NOMO-1 (cell line): ENCODE measurements at regions not wholly inside any gene's neighbourhood (a gene's known extent, or its start where the extent isn't known, plus 50 kb on each side); places are given as distances from the start of the nearest gene placed in this dataset.

Experiments used
- DNase-seq, 2 experiments: peaks; one replicate each; lab custom pipeline; 2025; ENCODE audit not compliant: unreplicated experiment in 2 of 2; lab: John Stamatoyannopoulos, UW

DNA sequence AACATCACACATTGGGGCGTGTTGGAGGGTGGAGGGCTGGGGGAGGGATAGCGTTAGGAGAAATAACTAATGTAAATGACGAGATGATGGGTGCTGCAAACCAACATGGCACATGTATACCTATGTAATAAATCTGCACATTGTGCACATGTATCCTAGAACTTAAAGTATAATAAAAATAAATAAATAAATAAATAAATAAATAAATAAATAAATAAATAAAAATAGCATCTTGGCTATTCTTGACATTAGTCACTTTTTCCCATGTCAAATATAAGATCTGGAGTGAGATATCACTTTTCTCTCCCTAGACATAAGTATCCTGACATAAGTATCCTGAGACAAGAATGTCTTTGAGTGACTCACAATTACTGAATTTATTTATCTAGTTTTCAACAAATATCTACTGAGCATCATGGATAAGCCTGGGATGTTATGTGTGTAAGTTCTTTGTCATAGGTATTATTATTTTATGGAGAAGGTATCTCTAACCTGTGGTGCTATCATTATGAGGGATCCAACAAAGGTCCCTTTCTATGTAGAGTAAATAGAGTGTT, 691.3 kb downstream of the SORCS1 start:
- no peak for DNase-seq

DNA sequence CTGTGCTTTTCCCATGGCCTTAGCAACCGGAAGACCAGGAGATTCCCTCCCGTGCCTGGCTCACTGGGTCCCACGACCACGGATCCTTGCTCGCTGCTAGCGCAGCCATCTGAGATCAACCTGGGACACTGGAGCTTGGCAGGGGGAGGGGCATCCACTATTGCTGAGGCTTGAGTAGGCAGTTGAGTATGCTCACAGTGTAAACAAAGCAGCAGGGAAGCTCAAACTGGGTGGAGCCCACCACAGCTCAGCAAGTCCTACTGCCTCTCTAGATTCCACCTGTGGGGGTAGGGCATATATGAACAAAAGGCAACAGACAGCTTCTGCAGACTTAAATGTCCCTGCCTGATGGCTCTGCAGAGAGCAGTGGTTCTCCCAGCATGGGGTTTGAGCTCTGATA, 697.0 kb downstream of the SORCS1 start:
- DNase-seq: no peak

DNA sequence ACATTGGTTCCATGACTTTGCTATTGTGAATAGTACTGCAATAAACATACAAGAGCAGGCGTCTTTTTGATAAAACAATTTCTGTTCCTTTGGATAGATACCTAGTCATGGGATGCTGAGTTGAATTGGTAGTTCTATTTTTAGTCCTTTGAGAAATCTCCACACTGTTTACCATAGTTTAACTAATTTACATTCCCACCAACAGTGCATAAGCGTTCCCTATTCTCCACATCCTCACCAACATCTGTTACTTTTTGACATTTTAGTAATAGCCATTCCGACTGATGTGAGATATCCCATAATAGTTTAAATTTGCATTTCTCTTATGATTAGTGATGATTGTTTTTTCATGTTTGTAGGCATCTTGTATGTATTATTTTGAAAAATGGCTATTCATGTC, 707.0 kb downstream of the SORCS1 start:
- no peak for DNase-seq

DNA sequence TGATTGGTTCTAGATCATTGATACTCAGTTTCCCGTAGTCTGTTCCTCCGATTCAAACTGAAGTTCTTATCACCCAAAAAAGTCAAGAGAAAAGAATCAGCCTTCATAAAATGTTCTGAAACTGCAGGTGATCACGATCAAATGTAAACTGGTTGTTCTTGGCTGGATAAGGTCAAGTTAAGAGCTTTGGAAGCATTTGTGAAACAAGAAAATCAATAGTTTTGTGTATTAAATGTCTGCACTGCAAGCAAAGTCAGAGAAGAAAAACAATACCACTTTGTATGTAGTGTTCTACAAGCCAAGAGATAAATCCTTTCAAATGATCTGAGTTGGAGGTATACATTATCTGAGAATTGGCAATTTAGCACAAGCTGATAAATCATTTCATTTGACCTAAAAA, 710.3 kb downstream of the SORCS1 start:
- DNase-seq: no peak

DNA sequence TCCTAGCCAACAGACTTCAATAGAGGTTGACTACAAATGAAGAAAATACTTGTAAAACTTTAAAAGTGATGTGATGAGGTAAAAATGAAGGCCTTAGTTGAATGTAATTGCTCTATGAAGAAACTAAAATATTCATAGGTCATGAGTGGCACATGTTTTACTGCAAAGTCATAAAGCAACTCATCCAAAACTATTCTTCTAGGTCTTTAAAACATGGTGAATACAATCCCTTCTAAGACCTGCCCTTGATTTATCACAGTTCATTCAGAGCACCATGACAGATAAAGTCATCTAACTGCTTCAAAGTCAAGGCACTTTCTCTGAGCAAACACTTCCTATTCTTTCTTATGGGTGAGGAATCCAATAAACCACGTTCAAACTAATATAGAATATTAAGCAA, 713.5 kb downstream of the SORCS1 start:
- no peak for DNase-seq

DNA sequence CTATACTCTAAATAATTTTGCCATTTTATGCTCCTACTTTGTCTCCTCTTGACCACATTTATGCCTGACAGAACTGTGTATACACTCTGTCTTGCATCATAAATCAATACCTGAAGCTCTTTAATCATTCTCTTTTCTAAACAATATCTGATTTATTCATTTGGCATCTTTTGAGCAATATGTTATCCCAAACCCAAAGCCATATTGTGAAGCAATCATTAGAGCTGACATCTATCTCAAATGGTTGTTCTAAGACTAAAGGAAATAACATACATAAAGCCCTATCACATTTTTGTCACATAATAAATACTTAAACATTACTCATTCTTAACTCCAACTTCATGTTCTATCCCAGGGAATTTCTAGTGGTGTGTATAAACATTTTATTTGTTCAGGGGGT, 717.6 kb downstream of the SORCS1 start:
- no peak for DNase-seq

DNA sequence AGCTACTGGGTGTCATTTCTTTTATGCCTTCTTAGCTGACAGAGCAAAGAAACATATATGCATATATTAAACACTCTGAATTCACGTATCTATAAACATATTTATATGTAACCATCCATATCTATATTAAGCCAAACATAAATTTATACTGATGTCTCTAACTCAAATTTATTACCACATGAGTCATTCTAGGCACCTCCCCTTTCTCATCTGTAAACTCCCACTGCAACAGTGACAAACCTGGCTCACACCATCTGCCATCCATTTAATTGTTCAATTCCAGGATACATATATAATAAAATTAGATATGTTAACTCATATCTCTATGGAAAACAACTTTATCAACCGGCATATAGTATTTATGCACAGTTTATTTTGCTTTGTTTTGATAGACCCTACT, 722.3 kb downstream of the SORCS1 start:
- no peak for DNase-seq

DNA sequence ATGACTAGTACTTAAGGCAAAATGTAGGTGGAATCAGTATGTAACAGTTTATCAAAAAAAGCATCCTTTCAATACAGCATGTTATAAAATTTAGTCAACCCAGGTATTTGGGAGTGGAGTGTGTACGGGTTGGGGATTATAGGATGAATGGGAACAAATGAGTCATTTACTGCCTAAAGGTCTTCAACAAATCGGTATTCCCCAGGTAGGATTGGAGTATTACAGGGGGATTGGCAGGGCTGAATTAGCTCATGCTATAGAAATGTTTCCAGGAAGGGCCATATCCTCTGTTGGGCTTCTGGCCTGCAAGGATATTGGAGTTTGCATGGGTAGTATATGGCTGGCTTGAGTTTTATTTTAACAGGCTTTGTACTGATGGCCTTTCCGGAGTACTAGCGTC, 723.7 kb downstream of the SORCS1 start:
- no peak for DNase-seq

DNA sequence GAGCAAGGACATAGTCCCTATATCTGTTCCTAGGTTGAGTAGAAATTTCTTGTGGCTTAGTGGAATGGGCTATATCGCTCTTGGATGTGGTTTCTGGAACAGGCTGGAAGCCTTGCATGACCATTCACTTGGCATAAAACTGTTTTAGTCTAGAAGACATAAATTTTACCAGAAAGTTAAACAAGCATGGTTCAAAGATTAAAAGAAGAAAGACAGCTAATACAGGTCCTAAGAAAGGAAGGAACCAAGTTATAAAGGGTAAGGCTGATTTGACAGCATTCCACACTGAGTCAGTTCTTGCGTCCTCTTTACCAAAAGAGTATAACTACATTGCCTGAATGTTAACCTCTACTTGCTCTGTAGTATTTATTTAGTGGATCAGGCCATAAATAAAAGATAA, 724.2 kb downstream of the SORCS1 start:
- no peak for DNase-seq

DNA sequence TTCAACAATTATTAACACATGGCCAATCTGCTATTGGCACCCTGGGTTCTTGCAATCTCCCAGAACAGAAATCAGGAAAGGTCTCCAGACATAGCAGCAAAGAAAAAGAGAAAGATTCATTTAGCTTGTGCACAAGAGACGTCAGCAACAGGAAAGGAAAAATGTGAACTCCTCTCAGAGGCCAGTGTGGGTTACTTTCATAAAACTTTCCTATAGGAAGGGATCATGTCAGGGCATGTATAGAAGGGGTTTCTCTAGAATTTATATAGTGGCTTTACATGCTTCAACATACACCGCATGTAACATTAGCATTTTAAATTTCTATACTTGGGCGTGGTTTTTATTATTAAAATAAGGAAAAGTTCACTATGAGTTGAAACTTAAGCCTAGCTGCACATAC, 725.1 kb downstream of the SORCS1 start:
- DNase-seq: no peak

DNA sequence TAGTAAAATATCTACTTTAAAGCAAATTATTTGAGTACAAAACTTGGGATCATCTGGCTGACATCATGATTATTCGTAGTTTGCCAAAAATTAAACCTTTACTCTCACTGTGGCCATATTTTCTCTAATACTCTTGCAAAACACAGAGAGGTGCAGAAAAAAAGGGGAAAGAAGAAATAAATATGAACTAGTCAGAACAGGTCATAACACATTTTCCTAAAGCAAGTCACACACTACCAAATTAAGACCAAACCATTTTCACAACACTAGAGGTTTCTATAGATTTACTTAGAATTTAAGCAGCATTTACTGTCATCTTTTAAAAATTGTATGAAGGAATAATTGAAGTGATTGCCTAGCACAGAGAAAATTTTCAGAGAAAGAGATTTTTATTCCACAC, 726.1 kb downstream of the SORCS1 start:
- no peak for DNase-seq

DNA sequence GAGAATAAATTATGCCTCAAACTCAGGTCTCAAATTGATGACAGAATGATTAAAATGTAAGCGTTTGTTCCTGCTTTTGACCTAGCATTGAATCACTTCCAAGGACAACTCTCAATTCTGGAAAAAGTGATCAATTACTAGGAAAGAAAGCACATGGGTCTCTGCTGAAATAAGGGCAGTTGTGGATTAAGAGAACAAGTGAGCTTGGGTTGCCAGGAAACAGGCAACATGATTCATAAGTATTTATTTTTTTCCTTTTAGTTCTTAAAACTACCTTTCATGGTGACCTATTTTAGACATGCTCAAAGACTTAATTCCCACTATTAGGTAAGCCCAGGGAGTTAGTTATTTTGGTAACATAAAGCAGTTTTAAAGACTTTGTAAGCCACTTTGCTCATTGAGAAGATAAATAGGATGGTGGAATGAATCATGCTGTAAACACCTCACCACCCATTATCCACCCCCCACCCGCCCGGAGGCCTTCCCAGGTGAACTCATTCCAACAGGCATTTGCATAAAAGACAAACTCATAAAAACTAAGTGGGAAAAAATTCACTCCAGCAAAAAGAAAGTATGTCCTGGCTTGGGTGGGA, 728.3 kb downstream of the SORCS1 start:
- DNase-seq: no peak

DNA sequence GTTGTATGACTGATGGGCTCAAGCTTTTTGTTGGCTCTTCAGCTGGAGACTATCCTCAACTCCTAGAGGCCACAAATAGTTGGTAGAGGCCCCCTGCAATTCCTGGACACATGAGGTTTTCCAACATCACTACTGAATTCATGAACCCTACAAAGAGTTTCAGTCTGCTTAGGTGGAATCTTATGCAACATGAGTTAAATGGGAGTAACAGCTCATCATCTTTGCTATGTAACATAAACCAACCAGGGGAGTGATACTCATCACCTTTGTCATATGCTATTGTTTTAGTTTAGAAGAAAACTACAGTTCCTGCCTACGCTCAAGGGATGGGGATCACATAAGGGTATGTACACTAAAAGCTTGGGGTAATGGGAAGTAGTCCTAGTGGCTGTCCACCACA, 729.4 kb downstream of the SORCS1 start:
- no peak for DNase-seq

DNA sequence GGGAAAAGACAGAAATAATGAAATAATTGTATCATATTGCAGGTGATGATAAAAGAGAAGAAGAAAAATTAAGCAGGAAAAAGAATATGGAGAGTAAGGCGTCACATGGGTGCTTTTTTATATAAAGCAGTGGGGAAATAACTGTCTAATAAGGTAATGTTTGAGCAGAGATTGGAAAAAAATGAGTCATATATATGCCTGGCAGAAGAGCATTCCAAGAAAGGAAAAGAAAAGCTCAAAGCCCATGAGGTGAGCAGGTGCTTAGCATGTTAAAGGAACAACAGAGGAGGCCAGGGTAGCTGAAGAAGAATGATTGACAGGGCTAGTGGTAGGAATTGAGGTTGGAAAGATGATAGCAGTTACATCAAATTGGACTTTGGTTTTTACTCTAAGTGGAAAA, 739.5 kb downstream of the SORCS1 start:
- no peak for DNase-seq

DNA sequence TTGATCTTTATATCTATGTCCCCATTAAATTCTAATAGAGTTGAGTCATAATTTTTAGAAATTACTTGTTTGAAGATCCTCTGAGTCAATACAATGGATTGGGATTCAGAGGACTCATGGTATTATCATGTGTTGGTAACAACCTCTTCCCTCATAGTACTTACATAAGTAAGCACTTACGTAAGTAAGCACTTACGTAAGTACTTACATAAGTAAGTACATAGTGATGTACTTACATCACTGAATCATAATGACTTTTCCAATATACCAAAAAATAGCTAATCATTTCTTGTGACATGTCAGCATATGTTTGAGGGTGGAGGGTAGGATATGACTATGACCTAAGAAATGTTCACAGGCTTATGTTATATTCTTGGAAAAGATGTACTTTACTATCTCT, 740.5 kb downstream of the SORCS1 start:
- no peak for DNase-seq

DNA sequence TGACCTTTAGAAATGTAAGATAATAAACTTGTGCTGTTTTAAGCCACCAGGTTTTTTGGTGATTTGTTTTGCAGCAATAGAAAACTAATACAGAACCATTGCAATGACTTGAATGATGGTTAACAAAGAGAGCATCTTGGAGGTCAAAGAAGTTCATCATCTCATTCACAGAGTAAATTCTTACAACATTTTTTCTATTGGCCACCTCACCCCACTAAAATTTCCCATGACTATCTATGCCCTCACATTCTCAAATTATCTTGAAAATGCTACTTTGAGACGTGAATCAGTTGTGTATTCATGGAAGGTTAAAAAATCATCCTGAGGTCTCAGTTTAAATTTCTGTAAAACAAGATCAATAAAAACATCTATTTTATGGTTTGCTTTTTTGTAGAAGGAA, 754.2 kb downstream of the SORCS1 start:
- no peak for DNase-seq

DNA sequence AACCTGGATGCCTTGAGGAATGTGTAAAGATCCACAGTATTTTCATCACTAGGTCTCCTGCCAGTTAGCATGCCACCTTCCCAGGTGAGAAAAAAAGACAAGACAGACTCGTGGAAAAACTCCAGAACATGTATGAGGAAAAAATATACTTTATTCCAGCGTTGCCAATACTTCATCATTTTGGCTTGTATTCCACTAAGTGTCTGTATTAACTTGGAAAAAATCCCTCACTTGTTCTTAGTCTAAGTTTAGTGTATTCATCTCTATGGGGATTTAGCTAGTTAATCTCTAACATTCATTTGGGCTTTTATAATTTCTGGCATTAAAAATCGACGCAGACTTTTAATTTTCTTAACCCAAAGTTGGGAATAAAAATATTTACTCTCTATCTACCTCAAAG, 759.4 kb downstream of the SORCS1 start:
- DNase-seq: no peak

DNA sequence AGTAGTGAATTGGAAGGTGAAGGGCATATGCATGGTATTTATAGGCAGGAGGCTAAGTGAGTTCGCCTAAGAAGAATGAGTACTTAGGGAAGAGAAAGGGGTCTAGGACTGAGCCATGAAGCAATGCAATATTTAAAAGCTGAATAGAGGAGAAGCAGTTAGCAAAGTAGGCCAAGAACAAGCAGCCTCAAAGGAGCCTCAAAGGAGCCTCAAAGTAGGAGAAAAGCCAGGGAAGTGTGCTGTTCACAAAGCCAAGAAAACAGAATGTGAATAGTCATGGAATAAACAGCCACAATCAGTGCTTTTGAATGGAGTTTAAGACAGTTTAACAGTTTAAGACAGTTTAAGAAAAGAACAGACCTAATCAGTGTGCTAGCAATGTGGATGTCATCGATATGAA, 762.0 kb downstream of the SORCS1 start:
- DNase-seq: no peak

DNA sequence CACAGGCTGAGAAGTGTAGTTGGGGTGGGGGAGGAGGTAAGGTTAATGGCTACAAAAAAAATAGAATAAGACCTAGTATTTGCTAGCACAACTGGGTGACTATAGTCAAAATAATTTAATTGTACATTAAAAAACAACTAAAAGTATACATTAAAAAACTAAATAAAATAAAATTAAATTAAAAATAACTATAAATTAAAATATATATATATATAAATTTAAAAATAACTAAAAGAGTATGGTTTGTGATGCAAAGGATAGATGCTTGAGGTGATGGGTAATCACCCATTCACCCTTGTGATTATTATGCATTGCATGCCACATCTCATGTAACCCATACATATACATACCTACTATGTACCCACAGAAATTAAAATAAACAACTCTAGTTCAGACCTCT, 762.5 kb downstream of the SORCS1 start:
- no peak for DNase-seq

DNA sequence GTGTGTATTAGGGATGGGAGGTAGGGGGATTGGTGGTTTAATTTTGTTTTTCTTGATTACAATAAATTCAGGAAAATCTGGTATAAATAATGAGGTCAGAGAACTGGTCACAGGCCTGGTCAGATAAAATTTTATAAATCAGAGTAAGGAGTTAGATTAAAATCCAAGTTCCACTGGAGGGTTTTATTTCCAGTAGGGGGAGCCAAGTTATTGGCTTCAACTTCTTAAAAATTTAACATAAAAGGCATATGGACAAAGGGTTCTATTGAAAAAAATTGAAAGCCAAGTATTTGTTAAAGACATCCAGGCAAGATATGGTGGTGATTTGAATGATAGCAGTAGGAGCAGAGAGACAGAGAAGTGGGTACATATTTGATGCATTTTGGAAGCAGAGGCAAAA, 763.3 kb downstream of the SORCS1 start:
- DNase-seq: no peak

DNA sequence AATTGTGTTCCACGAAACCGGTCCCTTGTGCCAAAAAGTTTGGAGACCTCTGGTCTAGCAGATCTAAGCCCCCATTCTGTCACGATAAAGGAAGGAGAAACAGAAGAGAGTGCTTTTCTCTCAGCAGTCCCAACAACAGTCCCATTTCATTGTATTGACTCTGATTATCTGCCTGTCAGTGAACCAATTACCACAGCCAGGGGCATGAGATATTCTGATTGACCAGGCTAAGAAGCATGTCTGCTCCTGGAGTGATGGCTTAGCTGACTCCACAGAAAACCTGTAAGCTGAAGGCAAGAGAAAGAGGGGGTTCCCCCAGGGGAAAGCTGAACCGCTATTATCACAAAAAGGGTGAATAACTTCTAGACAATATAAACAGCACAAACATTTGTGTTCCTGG, 765.4 kb downstream of the SORCS1 start:
- no peak for DNase-seq

DNA sequence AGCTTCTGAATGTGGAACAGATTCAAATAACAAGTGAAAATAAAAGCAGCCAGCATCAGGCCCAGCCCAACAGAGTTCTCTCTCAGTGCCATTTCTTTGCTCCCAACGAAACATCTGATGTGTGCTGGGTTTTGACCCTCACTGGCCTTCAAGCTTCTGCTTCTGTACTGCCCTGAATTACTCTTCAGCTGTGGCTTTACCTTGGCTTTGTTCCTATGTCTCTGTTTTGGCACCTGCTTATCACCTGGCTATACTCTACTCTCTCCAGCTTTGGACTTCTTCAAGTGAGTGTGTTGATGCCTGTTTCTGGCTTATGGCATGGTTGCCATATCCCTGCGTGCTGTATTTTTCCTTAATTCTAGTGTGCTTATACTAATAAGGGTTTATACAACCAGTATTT, 768.3 kb downstream of the SORCS1 start:
- no peak for DNase-seq

DNA sequence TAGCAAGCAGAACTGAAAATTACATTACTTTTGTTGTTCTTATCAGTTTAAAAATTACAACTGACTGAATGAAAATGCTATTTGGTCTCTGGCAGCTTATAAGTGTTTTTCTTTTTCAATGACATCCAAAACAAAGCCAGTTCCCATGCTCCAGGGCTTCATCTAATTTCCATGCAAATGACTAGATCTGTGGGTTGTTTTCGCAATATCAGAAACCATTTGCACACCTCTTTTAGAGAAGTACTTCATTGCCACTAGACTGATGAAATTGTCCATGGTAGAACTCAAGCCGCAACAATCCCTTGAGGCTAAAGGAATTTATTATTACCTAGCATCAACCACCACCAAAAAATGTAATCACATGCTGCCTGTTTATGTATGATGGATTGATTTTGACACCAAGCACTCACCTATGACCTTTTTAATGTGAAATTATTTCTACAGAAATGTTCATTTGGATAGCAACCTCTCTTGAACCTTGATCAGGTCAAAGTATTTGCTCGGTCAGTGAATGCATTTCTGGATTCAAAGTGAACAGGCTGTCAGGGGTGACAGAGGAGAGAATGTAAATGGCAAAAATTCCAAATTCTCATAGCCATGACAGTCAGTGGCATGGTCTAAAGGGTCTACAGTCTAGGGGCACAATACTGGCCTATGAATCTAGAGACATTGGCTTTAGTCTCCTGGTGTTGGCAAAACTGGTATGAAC, 769.3 kb downstream of the SORCS1 start:
- peak; percentile 17 to 68 for DNase-seq
